Stomach (tissue), 4 donors: ENCODE measurements at regions not wholly inside any gene's neighbourhood (a gene's known extent, or its start where the extent isn't known, plus 50 kb on each side); places are given as distances from the start of the nearest gene placed in this dataset.

ENCODE experiments used
- EP300 ChIP-seq: sonication (generic); formaldehyde crosslinking; IDR thresholded peaks from one replicate; pipeline ENCODE4 v1.6.1; 2017; ENCODE audit warnings: antibody characterized with exemption
- POLR2AphosphoS5 ChIP-seq, 3 donors: sonication (generic); formaldehyde crosslinking; IDR thresholded peaks; one replicate each; pipeline ENCODE4 v1.6.1; 2016; ENCODE audit warnings: antibody characterized with exemption in 3 of 3
- TF ChIP-seq, protein P1 (sequence below), 7 experiments: fragments of 450-650 bp in 4 of 7; fragments of 200-600 bp in 3 of 7; sonication (generic) in 3 of 7; IDR thresholded peaks; one replicate each; pipeline ENCODE4 v1.5.1; 2016 to 2019; ENCODE audit warnings: antibody characterized with exemption in 7 of 7, control low read depth in 2 of 7, mild to moderate bottlenecking in 1 of 7

DNA sequence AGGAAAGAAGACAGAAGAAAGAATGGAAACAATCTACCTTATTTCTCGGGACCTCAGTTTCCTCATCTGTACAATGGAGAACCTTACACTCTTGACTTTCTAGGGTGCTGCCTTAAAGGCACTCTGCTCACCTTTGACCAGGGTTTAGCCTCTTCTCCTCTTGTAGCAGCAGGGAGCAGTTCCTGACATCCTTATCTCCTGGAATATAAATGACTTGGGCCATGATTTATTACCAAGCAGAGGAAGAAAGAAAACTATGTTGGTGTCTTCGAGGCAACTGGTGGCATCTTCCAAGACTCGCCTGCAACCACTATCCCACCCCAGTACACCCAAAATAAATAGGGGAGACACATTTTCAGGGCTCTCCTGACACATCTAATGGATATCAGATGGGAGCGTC is 314.2 kb downstream of the BUD13 start:
- TF ChIP-seq, protein P1, sequence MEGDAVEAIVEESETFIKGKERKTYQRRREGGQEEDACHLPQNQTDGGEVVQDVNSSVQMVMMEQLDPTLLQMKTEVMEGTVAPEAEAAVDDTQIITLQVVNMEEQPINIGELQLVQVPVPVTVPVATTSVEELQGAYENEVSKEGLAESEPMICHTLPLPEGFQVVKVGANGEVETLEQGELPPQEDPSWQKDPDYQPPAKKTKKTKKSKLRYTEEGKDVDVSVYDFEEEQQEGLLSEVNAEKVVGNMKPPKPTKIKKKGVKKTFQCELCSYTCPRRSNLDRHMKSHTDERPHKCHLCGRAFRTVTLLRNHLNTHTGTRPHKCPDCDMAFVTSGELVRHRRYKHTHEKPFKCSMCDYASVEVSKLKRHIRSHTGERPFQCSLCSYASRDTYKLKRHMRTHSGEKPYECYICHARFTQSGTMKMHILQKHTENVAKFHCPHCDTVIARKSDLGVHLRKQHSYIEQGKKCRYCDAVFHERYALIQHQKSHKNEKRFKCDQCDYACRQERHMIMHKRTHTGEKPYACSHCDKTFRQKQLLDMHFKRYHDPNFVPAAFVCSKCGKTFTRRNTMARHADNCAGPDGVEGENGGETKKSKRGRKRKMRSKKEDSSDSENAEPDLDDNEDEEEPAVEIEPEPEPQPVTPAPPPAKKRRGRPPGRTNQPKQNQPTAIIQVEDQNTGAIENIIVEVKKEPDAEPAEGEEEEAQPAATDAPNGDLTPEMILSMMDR (IDR thresholded peaks at IDR 0.05) = no peak
- TF ChIP-seq POLR2AphosphoS5 (IDR thresholded peaks at IDR 0.05) (no peak), EP300 (no peak)
